ENCODE measurements at regions not wholly inside any gene's neighbourhood (a gene's known extent, or its start where the extent isn't known, plus 50 kb on each side); places are given as distances from the start of the nearest gene placed in this dataset.

GRCh38 chr14:53249059-53249458, 95.9 kb upstream of the DDHD1 start:
- TF ChIP-seq EZH2 (IDR thresholded peaks at IDR 0.05; ENCODE audit: borderline replicate concordance, insufficient read depth, low read depth, low read length, poor library complexity, severe bottlenecking), result no peak
- TF ChIP-seq CTCF (IDR thresholded peaks at IDR 0.05), result no peak

Data from B cell (primary cell).